H9 (cell line): ENCODE measurements at regions not wholly inside any gene's neighbourhood (a gene's known extent, or its start where the extent isn't known, plus 50 kb on each side); places are given as distances from the start of the nearest gene placed in this dataset.
A peak's percentile ranks its signal among the peaks of the same experiment; 100 is the strongest.

ENCODE experiments used
- DNase-seq: peaks from one replicate; pipeline ENCODE4 v3.0.0-alpha.2; 2017
- H2AFZ ChIP-seq: one replicate; pipeline ENCODE4 v1.6.1; 2013; ENCODE audit warnings: mild to moderate bottlenecking, low read length, control low read depth, moderate library complexity
- H2AK5ac ChIP-seq: 2 replicates; pipeline ENCODE4 v1.6.1; 2013; ENCODE audit warnings: low read length, control low read depth, mixed read lengths; ENCODE audit not compliant: insufficient read length
- H2BK120ac ChIP-seq: one replicate; pipeline ENCODE4 v1.6.1; 2013; ENCODE audit warnings: low read depth, mild to moderate bottlenecking, low read length, control low read depth, inconsistent platforms; ENCODE audit not compliant: poor library complexity, severe bottlenecking
- H2BK12ac ChIP-seq: 2 replicates; pipeline ENCODE4 v1.6.1; 2013; ENCODE audit warnings: low read length, control low read depth, mixed read lengths, low read depth; ENCODE audit not compliant: insufficient read length
- H2BK15ac ChIP-seq: 2 replicates; pipeline ENCODE4 v1.6.1; 2013; ENCODE audit warnings: low read depth, low read length, control low read depth
- H2BK20ac ChIP-seq: one replicate; pipeline ENCODE4 v1.6.1; 2013; ENCODE audit warnings: low read depth, mild to moderate bottlenecking, low read length, control low read depth, inconsistent platforms; ENCODE audit not compliant: poor library complexity, severe bottlenecking
- H2BK5ac ChIP-seq: 2 replicates; pipeline ENCODE4 v1.6.1; 2013; ENCODE audit warnings: low read length, control low read depth, mixed read lengths; ENCODE audit not compliant: insufficient read length
- H3K14ac ChIP-seq: 2 replicates; pipeline ENCODE4 v1.6.1; 2013; ENCODE audit warnings: low read length, control low read depth; ENCODE audit not compliant: insufficient read depth
- H3K18ac ChIP-seq: 2 replicates; pipeline ENCODE4 v1.6.1; 2013; ENCODE audit warnings: low read depth, mild to moderate bottlenecking, mixed read lengths, low read length, control low read depth; ENCODE audit not compliant: insufficient read length
- H3K23ac ChIP-seq: 2 replicates; pipeline ENCODE4 v1.6.1; 2013; ENCODE audit warnings: low read length, control low read depth, mixed read lengths, low read depth; ENCODE audit not compliant: insufficient read length
- H3K23me2 ChIP-seq: 2 replicates; pipeline ENCODE4 v1.6.1; 2013; ENCODE audit warnings: low read depth, mild to moderate bottlenecking, mixed read lengths, low read length, control low read depth; ENCODE audit not compliant: insufficient read length, poor library complexity, severe bottlenecking
- H3K27ac ChIP-seq: 2 replicates; pipeline ENCODE4 v1.5.1; 2013; ENCODE audit warnings: low read length, control low read depth, mixed read lengths, low read depth; ENCODE audit not compliant: insufficient read length
- H3K27me3 ChIP-seq: 2 replicates; pipeline ENCODE4 v1.6.1; 2013; ENCODE audit warnings: low read length, control low read depth, inconsistent platforms; ENCODE audit not compliant: insufficient read depth
- H3K4ac ChIP-seq: 2 replicates; pipeline ENCODE4 v1.6.1; 2013; ENCODE audit warnings: low read depth, mild to moderate bottlenecking, control low read depth, inconsistent platforms, low read length, moderate library complexity
- H3K4me1 ChIP-seq: 2 replicates; pipeline ENCODE4 v1.6.1; 2013; ENCODE audit warnings: low read length, control low read depth, inconsistent platforms; ENCODE audit not compliant: insufficient read depth
- H3K4me2 ChIP-seq: 2 replicates; pipeline ENCODE4 v1.6.1; 2013; ENCODE audit warnings: low read length, control low read depth, mixed read lengths; ENCODE audit not compliant: insufficient read length, insufficient read depth
- H3K56ac ChIP-seq: 2 replicates; pipeline ENCODE4 v1.6.1; 2013; ENCODE audit warnings: low read depth, mild to moderate bottlenecking, mixed read lengths, low read length, control low read depth; ENCODE audit not compliant: insufficient read length
- H3K79me1 ChIP-seq: 2 replicates; pipeline ENCODE4 v1.6.1; 2013; ENCODE audit warnings: low read depth, mild to moderate bottlenecking, moderate library complexity, low read length, control low read depth, inconsistent platforms; ENCODE audit not compliant: insufficient read depth, poor library complexity, severe bottlenecking
- H3K79me2 ChIP-seq: 2 replicates; pipeline ENCODE4 v1.6.1; 2013; ENCODE audit warnings: low read length, control low read depth, inconsistent platforms; ENCODE audit not compliant: insufficient read depth
- H3K9ac ChIP-seq: 2 replicates; pipeline ENCODE4 v1.6.1; 2013; ENCODE audit warnings: low read length, control low read depth, mixed read lengths; ENCODE audit not compliant: insufficient read length; ENCODE audit errors: extremely low read depth
- H3K9me3 ChIP-seq: one replicate; pipeline ENCODE4 v1.6.1; 2013; ENCODE audit warnings: low read depth, low read length, inconsistent platforms; ENCODE audit not compliant: control insufficient read depth
- H3T11ph ChIP-seq: one replicate; pipeline ENCODE4 v1.6.1; 2013; ENCODE audit warnings: mild to moderate bottlenecking, low read length, control low read depth, inconsistent platforms
- H4K20me1 ChIP-seq: one replicate; pipeline ENCODE4 v1.6.1; 2013; ENCODE audit not compliant: control insufficient read depth, insufficient read length, insufficient read depth
- H4K5ac ChIP-seq: 2 replicates; pipeline ENCODE4 v1.6.1; 2013; ENCODE audit warnings: low read depth, mild to moderate bottlenecking, mixed read lengths, low read length, control low read depth; ENCODE audit not compliant: insufficient read length
- H4K8ac ChIP-seq: replicated peaks from 2 replicates; pipeline ENCODE4 v1.6.1; 2013; ENCODE audit warnings: low read length, control low read depth, mixed read lengths, low read depth; ENCODE audit not compliant: insufficient read length
- H4K91ac ChIP-seq: 2 replicates; pipeline ENCODE4 v1.6.1; 2013; ENCODE audit warnings: low read depth, mild to moderate bottlenecking, moderate library complexity, mixed read lengths, low read length, control low read depth; ENCODE audit not compliant: insufficient read length
- H3K27ac Mint-ChIP-seq, 3 experiments: 2 replicates in 2 of 3; 3 replicates in 1 of 3; pipeline ENCODE4 v1.8.0; 2020 to 2021; ENCODE audit warnings: mixed read lengths in 3 of 3, mild to moderate bottlenecking in 1 of 3, moderate library complexity in 1 of 3
- H3K27me3 Mint-ChIP-seq: 2 replicates; pipeline ENCODE4 v1.8.0; 2021; ENCODE audit warnings: low read depth, mild to moderate bottlenecking, moderate library complexity, mixed read lengths
- H3K36me3 Mint-ChIP-seq, 3 experiments: 2 replicates in 2 of 3; 3 replicates in 1 of 3; pipeline ENCODE4 v1.8.0; 2020 to 2021; ENCODE audit warnings: low read depth in 3 of 3, mixed read lengths in 3 of 3; ENCODE audit not compliant: insufficient read depth in 1 of 3
- H3K4me1 Mint-ChIP-seq, 2 experiments: 2 replicates each; pipeline ENCODE4 v1.8.0; 2020; ENCODE audit warnings: mixed read lengths in 2 of 2
- H3K4me3 Mint-ChIP-seq, 2 experiments: 2 replicates in 1 of 2; 3 replicates in 1 of 2; pipeline ENCODE4 v1.8.0; 2020 to 2021; ENCODE audit warnings: mild to moderate bottlenecking in 2 of 2, mixed read lengths in 2 of 2, moderate library complexity in 1 of 2
- H3K9me3 Mint-ChIP-seq, 2 experiments: 2 replicates in 1 of 2; 3 replicates in 1 of 2; pipeline ENCODE4 v1.8.0; 2020; ENCODE audit warnings: mild to moderate bottlenecking in 2 of 2, mixed read lengths in 2 of 2, moderate library complexity in 1 of 2
- CTCF ChIP-seq: fragments of 200-600 bp; sonication (generic); conservative IDR thresholded peaks from 3 replicates; pipeline ENCODE4 v1.8.0; 2021; ENCODE audit warnings: antibody characterized with exemption, mild to moderate bottlenecking
- WGBS: extraction: QIAGEN DNeasy Blood & Tissue Kit; methylation state at CpG from one replicate; pipeline ENCODE4 v1.1.7; 2013; ENCODE audit warnings: missing lambda C conversion rate, low lambda C conversion rate, mixed read lengths; ENCODE audit not compliant: insufficient read length; ENCODE audit errors: extremely low coverage; 5-methylcytosine and 5-hydroxymethylcytosine counted together

DNA sequence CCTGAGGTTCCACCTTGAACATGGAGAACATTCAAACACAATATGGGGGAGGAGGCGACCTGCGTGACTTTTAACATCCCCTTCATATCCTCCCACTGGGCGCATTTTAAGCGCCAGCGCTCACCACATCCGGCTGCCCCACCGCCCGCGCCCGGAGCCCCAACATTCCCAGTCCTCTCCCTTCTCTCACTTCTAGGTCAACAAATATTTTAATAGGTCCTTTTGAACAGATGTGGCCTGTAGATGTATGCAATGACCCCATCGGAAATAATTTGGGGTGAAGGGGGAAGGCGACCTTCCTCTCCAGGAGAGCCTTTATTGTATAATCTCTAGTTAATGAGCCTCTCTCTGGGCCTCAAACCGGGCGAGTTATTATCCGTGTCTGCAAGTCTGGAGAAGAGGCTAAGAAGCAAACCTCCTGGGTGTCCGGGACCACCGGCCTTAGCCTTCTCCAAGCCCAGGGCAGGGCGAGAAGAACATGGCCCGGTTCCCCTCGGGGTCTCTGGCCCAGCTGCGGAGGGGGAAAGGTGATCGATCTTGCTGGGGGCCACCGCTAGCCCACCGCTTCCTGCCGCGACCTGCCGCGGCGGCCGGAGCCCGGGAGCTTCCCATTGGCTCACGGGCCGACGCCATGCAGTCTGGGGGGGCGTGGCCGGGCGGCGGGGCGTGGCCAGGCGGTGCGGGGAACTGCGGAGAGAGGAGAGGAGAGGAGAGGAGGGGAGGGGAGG, 83.2 kb upstream of the HMGA2 start:
- Histone ChIP-seq H3K9ac (peak overlapping the region; percentile 59), H2BK5ac (no peak overlapping the region), H4K20me1 (no peaks in the 10 kb centered on the region), H3K79me2 (no peaks in the 10 kb centered on the region), H4K5ac (no peak overlapping the region), H3K27ac (no peak overlapping the region), H3K4ac (no peak overlapping the region; the same call in 1 of the 2 replicates), H4K91ac (no peak overlapping the region), H2BK12ac (no peak overlapping the region), H3K56ac (no peak overlapping the region), H3K27me3 (no peaks in the 10 kb centered on the region), H3K14ac (peak overlapping the region; percentile 96; the same call in 1 of the 2 replicates), H3K4me1 (peaks cover 4% of the 10 kb centered on the region; the same call in 1 of the 2 replicates), H2AK5ac (no peak overlapping the region), H3K4me2 (peak overlapping the region; percentile 79), H3K18ac (peak overlapping the region; percentile 77), H2BK15ac (no peak overlapping the region), H3K79me1 (no peaks in the 10 kb centered on the region), H4K8ac (no peak overlapping the region), H2AFZ (peak overlapping the region; percentile 71), H3K23me2 (peaks cover 12% of the 10 kb centered on the region), H2BK120ac (no peak overlapping the region), H3K9me3 (no peaks in the 10 kb centered on the region), H3K23ac (no peak overlapping the region), H2BK20ac (no peak overlapping the region), H3T11ph (no peak overlapping the region)
- no peak for TF ChIP-seq CTCF
- H3K4me1 Mint-ChIP-seq, result peaks cover 21 to 24% of the 10 kb centered on the region in 2 experiments
- H3K4me3 Mint-ChIP-seq, result peak overlapping the region; percentile 70 to 82
- no peaks in the 10 kb centered on the region; a peak in 1 of 7 replicates for H3K36me3 Mint-ChIP-seq
- peak; percentile 96 for DNase-seq
- H3K27ac Mint-ChIP-seq, result peak overlapping the region; percentile 5 to 84 (median 79); a peak in 4 of 7 replicates
- WGBS, result no CpG with 5 or more reads among the region's 42 CpGs
- peaks cover 43% of the 10 kb centered on the region for H3K27me3 Mint-ChIP-seq
- peaks cover 0 to 2% of the 10 kb centered on the region in 2 experiments; a peak in 3 of 5 replicates for H3K9me3 Mint-ChIP-seq
